ENCODE measurements at regions not wholly inside any gene's neighbourhood (a gene's known extent, or its start where the extent isn't known, plus 50 kb on each side); places are given as distances from the start of the nearest gene placed in this dataset.
A peak's percentile ranks its signal among the peaks of the same experiment; 100 is the strongest.

- peak; percentile 37 for DNase-seq
Observed at GRCh38 chr6:14066782-14067406, 50.7 kb upstream of the CD83 start.

GRCh38 chr6:14067656-14068055 lies 49.9 kb upstream of the CD83 start:
- no peak for DNase-seq

Measured in NCI-H345 (cell line).